ENCODE measurements at regions not wholly inside any gene's neighbourhood (a gene's known extent, or its start where the extent isn't known, plus 50 kb on each side); places are given as distances from the start of the nearest gene placed in this dataset.

- Histone ChIP-seq H3K4me3 (ENCODE audit: low read depth, low read length) (no peak overlapping the region), H3K27ac (no peak overlapping the region), H3K9me3 (ENCODE audit: severe bottlenecking) (no peaks in the 10 kb centered on the region), H3K27me3 (ENCODE audit: insufficient read depth, low read depth, severe bottlenecking) (no peaks in the 10 kb centered on the region), H3K36me3 (no peaks in the 10 kb centered on the region)
- TF ChIP-seq CTCF (IDR thresholded peaks at IDR 0.05; ENCODE audit: low read depth, low read length) = no peak
- DNase-seq = no peak
These were observed 602.9 kb downstream of the TYW1 start for GRCh38 chr7:67599331-67600062.

- no peak for DNase-seq
- no peak overlapping the region for H3K4me3 ChIP-seq (ENCODE audit: low read depth, low read length)
- H3K27ac ChIP-seq = no peak overlapping the region
- TF ChIP-seq CTCF (IDR thresholded peaks at IDR 0.05; ENCODE audit: low read depth, low read length) = no peak
- H3K36me3 ChIP-seq = no peaks in the 10 kb centered on the region
- H3K9me3 ChIP-seq (ENCODE audit: severe bottlenecking) = no peaks in the 10 kb centered on the region
- no peaks in the 10 kb centered on the region for H3K27me3 ChIP-seq (ENCODE audit: insufficient read depth, low read depth, severe bottlenecking)
These were observed 605.7 kb downstream of the TYW1 start for GRCh38 chr7:67602246-67602887.

GRCh38 chr7:67604461-67605386, 608.1 kb downstream of the TYW1 start:
- H3K27ac ChIP-seq = no peak overlapping the region
- H3K36me3 ChIP-seq = no peaks in the 10 kb centered on the region
- no peak for TF ChIP-seq CTCF (IDR thresholded peaks at IDR 0.05; ENCODE audit: low read depth, low read length)
- no peaks in the 10 kb centered on the region for H3K9me3 ChIP-seq (ENCODE audit: severe bottlenecking)
- no peak overlapping the region for H3K4me3 ChIP-seq (ENCODE audit: low read depth, low read length)
- no peaks in the 10 kb centered on the region for H3K27me3 ChIP-seq (ENCODE audit: insufficient read depth, low read depth, severe bottlenecking)
- no peak for DNase-seq

- TF ChIP-seq CTCF (IDR thresholded peaks at IDR 0.05; ENCODE audit: low read depth, low read length) = 0 out of 2 replicates have a peak, but pooled peaks have one; percentile 7
- H3K4me3 ChIP-seq (ENCODE audit: low read depth, low read length) = no peak overlapping the region
- no peak overlapping the region for H3K27ac ChIP-seq
- peaks cover 4% of the 10 kb centered on the region for H3K9me3 ChIP-seq (ENCODE audit: severe bottlenecking)
- no peaks in the 10 kb centered on the region for H3K27me3 ChIP-seq (ENCODE audit: insufficient read depth, low read depth, severe bottlenecking)
- no peak for DNase-seq
- H3K36me3 ChIP-seq = no peaks in the 10 kb centered on the region
These were observed 612.2 kb downstream of the TYW1 start for GRCh38 chr7:67608806-67609205.

- no peak for TF ChIP-seq CTCF (IDR thresholded peaks at IDR 0.05; ENCODE audit: low read depth, low read length)
- Histone ChIP-seq H3K4me3 (ENCODE audit: low read depth, low read length) (no peak overlapping the region), H3K9me3 (ENCODE audit: severe bottlenecking) (peaks cover 4% of the 10 kb centered on the region), H3K27ac (no peak overlapping the region), H3K27me3 (ENCODE audit: insufficient read depth, low read depth, severe bottlenecking) (no peaks in the 10 kb centered on the region), H3K36me3 (no peaks in the 10 kb centered on the region)
- no peak for DNase-seq
These were observed 614.3 kb downstream of the TYW1 start for GRCh38 chr7:67610897-67611296.
